Stimulated activated CD4-positive, alpha-beta T cell treated with anti-CD3 and anti-CD28 coated beads, Interleukin-15, amount 100 ng/mL, for 24 hours (primary cell): ENCODE measurements at regions not wholly inside any gene's neighbourhood (a gene's known extent, or its start where the extent isn't known, plus 50 kb on each side); places are given as distances from the start of the nearest gene placed in this dataset.

Source experiments
- DNase-seq: peaks from one replicate; pipeline ENCODE4 v3.0.0-alpha.2; 2020

DNA sequence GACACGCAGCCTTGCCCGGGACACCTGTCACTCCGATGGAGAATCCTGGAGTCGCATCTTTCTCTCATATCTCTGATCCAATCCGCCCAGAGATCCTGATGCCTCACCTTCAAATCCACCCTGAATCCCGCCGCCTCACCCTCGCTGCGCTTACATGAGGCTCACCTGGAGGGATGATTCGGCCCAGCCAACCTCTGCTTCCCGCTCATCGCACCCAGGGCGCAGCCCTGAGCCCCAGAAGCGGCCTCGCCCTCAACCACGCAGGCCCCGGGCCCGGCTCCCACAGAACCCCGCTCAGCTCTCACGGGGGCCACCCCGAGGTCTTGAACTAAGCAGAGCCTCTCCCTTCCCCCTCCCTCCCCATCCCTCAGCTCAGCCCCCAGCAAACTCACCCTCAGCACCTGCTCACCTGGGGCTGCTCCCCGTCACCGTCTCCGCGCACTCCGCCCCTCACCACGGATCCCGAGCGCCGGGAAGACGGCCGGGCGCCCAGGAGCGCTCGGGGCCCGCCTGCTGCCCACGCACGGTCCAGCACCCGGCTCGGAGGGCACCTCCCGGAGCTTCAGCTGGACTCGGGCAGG lies 160.0 kb downstream of the NDUFA10 start:
- no peak for DNase-seq

DNA sequence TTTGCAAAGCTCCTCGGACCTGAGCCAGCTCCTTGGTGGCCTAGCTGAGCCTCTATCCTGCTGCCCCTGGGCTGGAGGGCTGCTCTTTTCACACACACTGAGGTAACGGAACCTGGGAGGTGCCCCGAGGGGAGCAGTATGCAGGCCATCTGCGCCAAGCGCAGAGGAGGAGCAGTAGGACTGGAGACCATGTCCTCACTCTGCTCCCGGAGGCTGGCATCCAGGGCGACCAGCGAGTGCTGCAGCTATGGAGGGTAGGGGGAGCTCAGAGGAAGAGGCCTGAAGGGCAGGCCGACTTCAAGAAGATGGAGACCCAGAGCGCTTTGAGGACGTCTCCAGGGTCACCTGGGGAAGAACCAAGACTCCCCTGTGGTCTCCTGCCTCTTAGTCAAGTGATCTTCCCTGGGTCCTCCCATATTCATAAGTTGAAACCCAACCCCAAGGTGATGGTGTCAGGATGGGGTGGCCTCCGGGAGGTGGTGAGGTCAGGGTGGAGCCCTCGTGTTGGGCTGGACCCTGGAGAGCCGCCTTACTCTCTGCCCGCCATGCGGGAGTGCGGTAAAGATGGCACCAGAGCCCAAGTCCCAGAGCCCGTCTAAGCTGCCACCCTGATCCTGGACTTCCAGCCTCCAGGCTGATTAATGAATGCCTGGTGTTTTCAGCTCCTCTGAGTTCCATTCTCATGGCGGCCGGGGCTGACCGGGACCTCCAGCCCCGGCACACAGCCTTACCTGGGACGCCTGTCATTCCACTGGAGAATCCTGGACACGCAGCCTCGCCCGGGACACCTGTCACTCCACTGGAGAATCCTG lies 160.7 kb downstream of the NDUFA10 start:
- no peak for DNase-seq

DNA sequence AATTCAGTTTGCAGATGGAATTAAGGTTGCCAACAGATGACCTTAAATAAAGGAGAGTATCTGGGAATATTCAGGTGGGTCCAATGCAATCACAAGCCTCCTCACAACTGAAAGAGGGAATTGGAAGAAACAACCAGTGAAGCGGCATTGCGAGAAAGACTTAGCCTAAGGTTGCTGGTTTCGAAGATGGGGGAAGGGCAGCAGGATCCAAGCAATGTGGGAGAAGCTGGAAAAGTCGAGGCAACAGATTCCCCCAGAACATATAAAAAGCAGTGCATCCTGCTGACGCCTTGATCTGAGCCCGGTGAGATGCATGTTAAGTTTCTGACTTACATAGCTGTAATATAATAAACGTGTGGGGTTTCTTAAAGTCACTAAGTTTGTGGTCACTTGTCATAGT lies 162.5 kb downstream of the NDUFA10 start:
- no peak for DNase-seq

DNA sequence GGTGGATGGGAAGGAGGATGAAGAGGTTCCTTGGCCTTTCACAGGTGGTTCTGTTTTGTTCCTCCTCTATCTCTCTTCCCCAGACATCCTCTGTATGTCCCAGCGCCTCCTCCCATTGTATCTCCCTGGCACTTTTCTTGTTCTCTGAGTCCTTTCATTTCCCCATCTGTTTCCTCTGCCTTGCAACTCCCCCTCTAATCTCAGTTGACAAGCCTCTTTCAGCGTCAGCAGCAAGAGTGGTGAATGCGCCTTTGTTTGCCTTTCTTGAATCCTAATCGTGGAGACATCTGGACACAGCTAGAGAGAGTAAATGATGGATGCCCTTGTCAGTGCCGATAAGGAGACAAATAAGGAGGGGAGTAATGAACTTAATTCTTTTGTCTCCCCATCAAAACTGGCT lies 167.0 kb downstream of the NDUFA10 start:
- DNase-seq, result no peak

DNA sequence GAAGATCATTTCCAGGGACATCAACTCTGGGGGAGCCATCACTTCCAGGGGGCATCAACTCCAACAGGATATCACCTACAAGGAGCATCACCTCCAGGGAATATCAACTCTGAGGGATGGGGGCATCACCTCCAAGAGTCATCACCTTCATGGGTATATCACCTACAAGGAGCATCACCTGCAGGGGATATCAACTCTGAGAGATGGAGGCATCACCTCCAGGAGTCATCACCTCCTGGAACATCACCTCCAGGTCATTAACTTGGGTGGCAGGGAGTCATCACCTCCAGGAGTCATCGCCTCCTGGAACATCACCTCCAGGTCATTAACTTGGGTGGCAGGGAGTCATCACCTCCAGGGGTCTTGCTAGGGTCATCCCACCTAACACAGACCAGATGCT lies 167.6 kb downstream of the NDUFA10 start:
- DNase-seq, result no peak

DNA sequence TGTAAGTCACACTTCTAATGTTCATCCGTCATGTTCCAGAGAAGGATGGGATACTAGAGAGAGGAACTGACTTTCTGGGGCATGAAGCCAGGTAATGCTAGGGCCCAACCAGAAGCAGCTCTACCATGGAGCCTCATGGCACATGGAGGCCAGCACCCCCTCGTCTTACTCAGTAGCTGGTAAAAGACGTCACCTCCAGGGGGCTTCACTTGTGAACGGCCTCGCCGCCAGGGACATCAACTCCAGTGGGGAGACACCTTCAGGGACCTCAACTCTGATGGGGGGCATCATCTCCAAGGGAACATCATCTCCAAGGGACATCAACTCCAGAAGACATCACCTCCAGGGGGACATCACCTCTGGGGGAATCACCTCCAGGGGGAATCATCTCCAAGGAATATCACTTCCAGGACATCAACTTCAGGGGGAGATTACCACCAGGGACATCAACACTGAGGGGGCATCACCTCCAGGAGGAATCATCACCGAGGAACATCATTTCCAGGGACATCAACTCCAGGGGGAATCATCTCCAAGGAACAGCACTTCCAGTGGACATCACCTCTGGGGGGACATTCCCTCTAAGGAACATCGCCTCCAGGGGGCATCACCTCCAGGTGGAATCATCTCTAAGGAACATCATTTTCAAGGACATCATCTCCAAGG lies 168.4 kb downstream of the NDUFA10 start:
- DNase-seq, result no peak

DNA sequence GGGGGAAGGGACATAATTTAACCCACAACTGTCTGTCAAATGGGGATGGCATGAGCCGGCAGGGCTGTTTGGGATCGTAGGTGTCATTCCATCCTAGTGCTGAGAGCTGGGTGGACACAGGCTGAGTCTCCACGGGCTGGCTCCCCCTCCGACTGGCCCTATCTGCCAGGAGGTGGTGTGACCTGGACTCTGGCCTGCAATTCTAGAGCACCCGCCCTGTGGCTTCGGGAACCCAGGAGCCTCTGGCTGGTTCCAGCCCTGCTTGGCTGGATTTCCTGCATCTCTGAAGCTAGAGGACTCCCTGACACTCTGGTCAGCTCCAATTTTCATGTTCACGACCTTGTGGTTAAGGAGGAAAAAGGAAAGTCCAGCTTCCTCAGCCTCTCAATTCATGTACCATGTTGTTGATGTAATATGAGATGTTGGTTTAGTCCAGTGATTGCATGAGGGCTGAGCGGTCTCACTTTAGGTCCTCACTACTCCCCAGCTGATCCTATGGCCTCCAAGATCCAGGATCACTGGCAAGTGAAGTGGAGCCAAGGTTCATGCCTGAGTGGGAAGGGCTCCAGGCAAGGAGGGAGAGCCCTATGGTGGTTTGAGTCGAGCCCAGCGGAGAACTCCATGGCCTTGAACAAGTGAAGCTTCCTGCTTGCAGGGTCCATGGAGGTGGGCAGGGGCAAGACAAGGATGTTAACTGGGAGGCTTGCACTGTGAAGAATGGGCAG lies 169.1 kb downstream of the NDUFA10 start:
- no peak for DNase-seq

DNA sequence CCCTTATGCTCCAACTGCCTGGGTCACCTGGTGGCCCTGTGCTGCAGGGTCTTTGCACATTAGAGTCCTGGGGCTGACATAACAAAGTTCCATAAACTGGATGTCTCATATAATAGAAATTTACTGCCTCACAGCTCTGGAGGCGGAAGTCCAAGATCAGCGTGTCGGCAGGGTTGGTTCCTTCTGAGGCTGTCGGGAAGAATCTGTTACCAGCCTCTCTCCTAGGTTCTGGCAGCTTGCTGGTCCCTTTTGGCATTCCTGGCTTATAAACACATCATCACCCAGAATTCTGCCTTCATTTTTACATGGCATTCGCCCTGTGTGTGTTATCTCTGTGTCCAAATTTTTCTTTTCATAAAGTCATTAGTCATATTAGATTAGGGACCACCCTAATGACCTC lies 170.5 kb downstream of the NDUFA10 start:
- DNase-seq, result no peak

DNA sequence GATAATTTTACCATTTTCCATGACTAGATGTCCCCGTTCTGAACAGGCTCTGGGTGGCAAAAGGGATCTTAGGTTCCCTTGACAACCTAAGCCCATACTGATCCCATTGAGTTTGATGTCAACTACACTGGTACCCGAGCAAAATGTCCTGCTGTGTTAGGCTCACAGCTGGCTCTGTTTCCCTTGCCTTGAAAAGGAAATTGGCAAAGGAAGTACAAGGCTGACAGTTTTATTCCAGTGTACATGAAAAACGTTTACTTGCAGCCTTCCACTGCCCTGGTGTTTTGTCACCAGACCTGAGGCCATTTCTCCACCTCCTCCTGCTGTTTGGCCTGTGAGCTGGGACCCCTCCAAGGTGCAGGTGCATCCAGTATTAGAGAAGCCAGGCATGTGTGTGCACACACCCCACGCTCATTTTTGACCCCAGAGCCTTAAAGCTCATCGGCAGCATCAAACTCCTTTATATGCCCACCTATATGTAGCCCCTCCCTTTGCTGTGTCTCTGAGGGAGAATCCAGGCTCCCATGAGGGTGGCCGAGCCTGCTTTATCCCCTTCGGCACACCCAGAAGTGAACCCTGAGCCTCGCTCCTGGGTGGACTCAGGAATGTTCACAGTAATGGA lies 171.3 kb downstream of the NDUFA10 start:
- no peak for DNase-seq

DNA sequence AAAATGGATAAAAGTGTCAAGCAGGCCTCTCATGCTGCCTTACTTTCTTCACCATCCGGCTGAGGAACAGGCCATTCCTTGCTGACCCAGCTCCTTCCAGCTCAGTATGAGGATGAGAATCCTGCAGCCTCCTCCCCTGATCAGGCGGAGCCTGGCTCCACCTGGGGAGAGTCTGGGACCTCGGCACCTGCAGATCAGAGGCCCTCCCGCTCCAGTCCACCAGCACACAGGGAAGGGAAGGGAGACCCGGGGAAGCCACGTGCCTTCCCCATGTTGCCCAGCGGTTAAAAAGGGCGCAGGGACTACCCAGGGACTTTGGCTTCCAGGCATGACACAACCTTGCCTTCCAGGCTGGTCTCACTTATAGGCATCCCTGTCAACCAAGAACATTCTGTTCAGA lies 172.0 kb downstream of the NDUFA10 start:
- DNase-seq, result no peak

DNA sequence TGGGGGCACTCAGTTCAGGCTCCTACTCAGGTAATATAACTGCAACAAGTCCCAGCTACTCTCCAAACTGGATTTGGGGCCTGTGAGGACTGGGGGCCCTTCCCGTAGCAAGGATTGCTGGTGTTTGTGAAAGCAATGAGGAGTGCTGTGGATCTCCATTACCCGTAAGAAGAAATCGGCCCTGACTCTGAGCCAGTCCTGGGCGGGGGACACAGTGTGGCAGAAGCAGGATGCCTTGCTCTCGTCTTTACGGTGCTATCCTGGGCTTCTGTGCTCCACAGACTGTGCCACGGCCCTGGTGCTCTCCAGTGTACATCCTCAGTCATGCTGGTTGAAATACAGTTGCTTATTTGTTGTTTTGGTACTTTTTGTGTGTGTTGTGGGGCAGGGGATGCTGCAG lies 172.9 kb downstream of the NDUFA10 start:
- no peak for DNase-seq

DNA sequence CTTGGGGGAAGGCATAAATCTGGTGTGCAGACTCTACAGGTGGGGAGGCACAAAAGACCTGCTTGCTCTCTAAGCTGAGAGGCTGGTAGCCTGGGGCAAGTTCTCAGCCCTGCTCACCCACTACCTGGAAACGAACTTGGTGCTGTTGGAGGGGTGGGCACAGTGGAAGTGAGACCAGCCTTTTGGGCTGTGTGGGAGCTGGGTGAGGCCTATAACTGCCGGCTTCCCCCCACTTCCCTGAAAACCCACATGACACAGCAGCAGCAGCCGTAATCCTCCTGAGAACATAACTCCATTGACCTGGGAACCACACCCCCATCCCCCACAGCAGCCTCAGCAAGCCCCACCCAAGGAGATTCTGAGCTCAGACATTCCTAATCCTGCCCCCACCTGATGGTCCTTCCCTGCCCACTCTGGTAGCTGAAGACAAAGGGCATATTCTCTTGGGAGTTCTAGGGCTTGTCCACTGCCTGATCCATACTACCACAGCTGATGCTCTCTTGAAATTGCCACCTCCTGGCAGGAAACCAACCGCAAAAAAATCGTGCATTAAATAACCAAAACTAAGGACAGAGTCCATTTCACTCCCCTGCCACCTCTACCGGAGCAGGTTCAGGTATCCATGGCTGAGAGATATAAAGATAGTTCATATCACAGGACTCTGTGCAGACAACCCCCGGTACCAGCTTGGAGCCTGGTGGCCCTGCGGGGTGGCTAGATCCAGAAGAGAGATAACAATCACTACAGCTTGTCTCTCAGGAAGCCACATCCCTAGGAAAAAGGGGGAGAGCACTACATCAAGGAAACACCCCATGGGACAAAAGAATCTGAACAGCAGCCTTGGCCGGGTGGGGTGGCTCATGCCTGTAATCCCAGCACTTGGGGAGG lies 178.1 kb downstream of the NDUFA10 start:
- DNase-seq, result no peak

DNA sequence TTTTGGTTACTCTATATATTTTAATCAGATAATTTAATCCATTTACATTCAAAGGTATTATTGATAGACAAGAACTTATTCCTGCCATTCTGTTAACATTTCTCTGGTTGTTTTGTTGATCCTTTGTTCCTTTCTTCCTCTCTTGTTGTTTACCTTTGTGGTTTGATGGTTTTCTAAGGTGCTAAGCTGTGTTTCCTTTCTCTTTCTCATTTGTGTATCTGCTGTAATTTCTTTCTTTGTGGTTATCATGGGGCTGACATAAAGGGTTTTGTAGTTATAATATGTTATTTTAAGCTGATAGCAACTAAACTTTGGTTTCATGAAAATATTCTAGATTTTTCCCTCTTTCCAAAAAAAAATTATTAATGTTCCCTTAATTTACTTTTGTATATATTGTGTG lies 179.2 kb downstream of the NDUFA10 start:
- DNase-seq, result no peak

DNA sequence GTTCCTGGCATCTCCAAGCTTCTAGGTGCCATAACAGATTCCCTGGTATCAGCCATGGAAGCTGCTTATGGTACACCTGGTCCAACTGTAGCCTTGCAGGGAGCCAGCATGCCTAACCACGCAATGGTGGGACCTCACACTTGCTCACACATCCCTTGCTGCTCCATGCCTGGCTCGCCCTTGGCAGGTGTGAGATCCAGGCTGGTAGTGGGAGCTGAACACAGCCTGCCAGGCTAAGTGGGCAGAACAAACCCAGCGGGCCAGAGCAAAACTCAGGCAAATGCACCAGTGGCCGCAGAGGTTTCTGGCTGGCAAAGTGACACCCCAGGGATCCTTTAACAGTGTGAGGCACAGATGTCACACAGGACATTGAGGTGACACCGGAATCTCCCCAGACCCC lies 185.8 kb downstream of the NDUFA10 start:
- no peak for DNase-seq

DNA sequence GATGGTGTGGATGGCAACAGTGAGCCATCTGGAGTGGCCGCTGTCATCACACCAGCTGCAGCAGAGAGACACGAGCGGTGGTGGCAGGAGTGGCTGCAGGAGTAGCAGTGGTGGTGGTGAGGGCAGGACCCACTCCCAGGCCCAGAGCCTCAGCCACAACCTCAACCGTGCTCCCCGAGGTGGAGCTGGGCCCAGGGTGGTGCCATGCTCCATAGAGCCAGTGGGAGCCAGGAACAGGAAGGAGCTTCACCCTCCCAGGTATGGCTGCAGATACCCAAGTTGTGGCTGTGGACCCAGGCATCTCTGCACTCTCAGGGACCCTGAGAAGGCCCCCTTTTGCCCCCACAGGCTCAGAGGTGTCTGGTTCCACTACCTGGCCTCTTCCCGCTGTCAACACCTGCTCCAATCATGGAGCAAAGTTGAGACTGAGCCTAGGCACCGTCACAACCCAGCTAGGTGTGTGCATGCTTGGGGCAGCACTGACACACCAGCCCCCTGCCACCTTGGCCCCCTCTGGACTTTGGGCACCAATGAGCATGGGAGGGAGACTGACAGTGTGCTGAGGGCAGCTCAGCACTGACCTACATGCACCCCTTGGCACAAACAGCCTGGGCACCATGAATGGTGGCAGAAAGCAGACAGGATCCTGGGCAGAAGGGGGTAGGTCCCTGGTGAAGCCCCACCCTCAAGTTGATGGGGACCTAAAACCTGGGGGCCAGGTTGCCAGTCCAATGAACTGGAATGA lies 188.9 kb downstream of the NDUFA10 start:
- DNase-seq, result no peak

DNA sequence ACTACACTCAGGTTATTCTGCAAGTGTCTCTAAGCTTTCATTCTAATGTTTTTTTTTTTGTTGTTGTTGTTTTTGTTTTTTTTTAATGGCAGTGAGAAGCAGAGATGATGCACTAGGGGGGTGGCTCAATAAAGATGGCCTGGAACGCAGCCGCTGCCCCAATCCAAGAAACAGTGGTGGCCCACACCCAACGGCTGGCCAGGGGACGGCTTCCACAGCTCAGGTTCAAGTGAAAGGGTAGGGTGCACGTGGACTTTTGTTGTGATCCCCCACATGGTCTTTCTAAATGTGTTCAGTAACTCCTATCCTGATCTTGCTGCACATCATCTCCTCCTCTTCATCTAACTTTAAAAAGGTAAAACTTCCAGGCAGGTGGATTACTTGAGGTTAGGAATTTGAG lies 190.1 kb downstream of the NDUFA10 start:
- no peak for DNase-seq

DNA sequence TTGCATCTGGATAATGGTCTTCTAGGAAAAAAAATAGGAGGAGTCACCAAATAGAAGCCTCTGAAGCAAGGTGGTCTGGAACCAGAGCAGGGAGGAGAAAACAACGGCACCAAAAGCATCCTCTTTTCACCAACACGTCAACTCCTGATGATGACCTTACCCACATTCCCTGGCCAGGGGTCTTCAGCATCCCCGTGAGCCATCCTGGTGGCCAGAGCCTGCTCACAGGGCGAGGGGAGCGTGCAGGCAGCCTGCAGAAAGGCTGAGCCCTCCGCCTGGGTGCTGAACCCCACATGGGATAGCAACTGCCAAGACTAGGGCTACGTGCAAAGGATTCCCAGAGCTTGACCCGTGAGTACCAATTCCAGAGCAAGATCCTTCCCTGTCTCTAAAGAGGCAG lies 191.0 kb downstream of the NDUFA10 start:
- no peak for DNase-seq

DNA sequence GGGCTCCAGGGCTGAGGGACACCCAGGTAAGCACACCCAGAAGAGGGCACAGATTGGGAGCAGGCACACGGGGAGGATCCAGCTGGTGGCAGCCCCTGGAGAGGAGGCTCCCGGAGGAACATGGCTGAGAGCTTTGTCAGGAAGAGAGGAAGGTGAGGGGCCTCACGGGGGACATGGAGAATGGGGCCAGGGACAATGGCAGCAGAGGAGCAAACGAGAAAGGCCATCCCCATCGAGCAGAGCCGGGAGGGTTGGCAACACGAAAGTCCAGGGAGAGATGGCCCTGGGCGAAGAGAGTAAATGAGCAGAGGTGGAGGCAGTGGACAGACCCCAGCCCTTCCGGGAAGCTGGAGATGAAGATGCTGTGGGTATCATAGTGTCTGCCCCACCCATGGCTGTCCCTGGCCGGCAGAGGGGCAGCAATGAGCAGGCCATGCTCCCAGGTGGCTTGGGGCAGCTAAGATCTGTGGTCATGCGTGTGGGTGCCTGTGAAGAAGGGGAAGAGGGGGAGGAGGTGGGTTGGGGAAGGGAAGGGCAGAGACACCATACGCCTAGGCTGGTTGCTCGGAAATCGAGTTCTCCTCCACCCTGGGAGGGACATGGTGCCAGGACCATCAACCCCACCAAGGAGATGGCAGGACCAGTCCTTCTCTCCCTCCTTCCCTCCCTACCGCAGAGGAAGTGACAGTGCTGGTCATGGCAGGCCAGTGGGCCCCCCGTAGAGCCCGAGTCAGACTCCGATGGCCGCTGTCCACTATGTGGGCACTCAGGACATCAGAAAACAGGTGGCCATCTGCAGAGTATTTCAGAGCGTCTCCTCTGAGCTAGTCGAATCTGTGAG lies 191.7 kb downstream of the NDUFA10 start:
- no peak for DNase-seq

DNA sequence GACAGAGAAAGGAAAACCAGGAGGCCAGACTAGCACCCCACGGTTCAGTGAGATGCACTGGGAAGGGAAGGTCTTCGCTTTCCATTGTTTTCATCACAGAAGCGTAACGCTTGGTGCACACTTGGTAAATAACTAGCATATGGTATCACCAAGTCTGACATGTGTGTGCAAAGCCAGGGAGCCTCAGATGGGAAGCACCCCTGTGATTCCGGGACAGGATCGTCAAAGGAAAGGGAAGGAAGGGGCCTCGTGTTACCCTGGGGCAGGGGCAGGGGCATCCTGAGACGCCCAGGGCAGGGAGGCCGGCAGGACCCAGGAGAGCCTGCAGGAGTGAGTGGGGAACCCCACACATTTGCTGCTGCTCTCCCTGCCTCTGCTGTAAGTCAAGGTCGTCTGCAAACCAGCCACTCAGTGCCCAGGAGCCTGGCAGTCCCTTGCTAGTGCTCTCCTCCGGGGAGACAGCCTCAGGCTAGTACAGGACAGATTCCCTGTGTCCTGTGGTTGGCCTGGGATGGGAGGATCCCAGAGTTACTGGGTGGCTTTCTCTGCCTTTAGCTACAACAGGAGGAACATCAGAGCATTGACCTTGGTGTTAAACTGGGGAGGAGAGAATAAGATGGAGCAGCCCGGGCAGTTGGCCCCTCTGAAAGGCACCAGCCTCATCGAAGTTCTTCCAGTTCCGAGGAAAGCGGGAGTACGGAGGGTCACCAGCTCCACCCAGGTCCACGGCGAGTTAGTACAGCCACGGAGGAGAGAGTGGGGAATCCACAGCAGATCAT lies 192.5 kb downstream of the NDUFA10 start:
- DNase-seq, result no peak
